ENCODE measurements at regions not wholly inside any gene's neighbourhood (a gene's known extent, or its start where the extent isn't known, plus 50 kb on each side); places are given as distances from the start of the nearest gene placed in this dataset.

GRCh38 chr20:10897336-10897735, 223.5 kb upstream of the JAG1 start:
- TF ChIP-seq CTCF (IDR thresholded peaks at IDR 0.05; ENCODE audit: control extremely low read depth in 1 of 3, insufficient read depth in 1 of 3, low read depth in 1 of 3, low read length in 3 of 3) = no peak
- no peak for TF ChIP-seq ZNF274 (IDR thresholded peaks at IDR 0.05; ENCODE audit: borderline replicate concordance, extremely low read depth, low read length)
- no peak for TF ChIP-seq TAF1 (IDR thresholded peaks at IDR 0.05; ENCODE audit: low read depth, low read length)
- no peak for TF ChIP-seq TCF12 (IDR thresholded peaks at IDR 0.05; ENCODE audit: low read depth, low read length)
- TF ChIP-seq E2F6 (IDR thresholded peaks at IDR 0.05) = no peak
- no peak for TF ChIP-seq YY1 (IDR thresholded peaks at IDR 0.05; ENCODE audit: low read depth, low read length)
- no peak for TF ChIP-seq ATF2 (IDR thresholded peaks at IDR 0.05; ENCODE audit: low read length)
- TF ChIP-seq EP300 (IDR thresholded peaks at IDR 0.05; ENCODE audit: borderline replicate concordance in 1 of 2, low read depth in 2 of 2, low read length in 2 of 2) = no peak
- TF ChIP-seq EZH2 (IDR thresholded peaks at IDR 0.05; ENCODE audit: low read depth, low read length, severe bottlenecking) = no peak
- TF ChIP-seq POLR2A (IDR thresholded peaks at IDR 0.05; ENCODE audit: control extremely low read depth in 1 of 2, low read depth in 2 of 2, low read length in 2 of 2) = no peak

Data from H1 (cell line).